ENCODE measurements at regions not wholly inside any gene's neighbourhood (a gene's known extent, or its start where the extent isn't known, plus 50 kb on each side); places are given as distances from the start of the nearest gene placed in this dataset.

DNA sequence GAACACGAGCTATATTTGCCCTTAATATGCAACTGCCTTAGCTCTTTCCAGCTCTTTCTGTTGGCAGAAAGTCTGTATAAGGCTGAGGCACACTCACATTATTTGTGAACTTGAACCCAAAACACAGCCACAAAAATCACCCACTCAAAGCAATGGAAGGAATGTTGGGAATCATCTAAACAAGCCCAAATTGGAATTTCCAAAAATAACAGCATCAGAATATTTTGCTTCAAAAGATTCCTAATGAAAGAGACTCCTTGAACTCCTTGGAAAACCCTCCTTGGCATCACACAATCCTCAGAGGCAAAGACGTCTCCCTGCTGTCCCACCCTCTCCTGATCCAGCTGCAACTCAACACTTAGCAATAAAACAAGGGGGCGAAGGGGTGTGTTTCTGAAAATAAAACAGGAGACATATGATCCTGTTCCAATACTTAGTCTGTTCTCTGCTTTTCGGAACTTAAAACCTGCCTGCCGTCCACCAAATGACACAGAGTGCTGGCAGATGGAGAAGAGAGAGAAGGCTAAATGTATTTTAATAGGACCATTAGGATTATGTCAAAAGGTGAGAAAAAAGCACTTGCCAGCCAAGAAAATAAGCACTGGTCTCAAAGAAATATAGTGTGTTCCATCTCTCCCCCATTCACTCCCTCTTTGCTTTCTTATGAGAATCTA lies 320.7 kb upstream of the JARID2 start:
- ChIA-PET CTCF (ENCODE audit: unreplicated experiment) (no interaction called here), POLR2A (interaction anchor here (0.7 kb wide), 1 partner anchor 818 kb away, joined by 4 read pairs; no protein-coding TSS in a partner anchor)
- no peak overlapping the region for H3K4me2 ChIP-seq (ENCODE audit: low read length)
- no peak overlapping the region for H3K27ac ChIP-seq (ENCODE audit: low read depth, low read length, poor library complexity, severe bottlenecking)
- no peaks in the 10 kb centered on the region for H3K9me3 ChIP-seq (ENCODE audit: low read length)
- H3K4me3 ChIP-seq (ENCODE audit: low read depth, low read length, poor library complexity, severe bottlenecking), result no peak overlapping the region
- intact Hi-C loops (cut with micrococcal nuclease; ENCODE audit: unreplicated experiment), result no loop called here
- TF ChIP-seq EZH2phosphoT487 (IDR thresholded peaks at IDR 0.05; ENCODE audit: borderline replicate concordance, low read depth, low read length), result no peak
- TF ChIP-seq, protein P1, sequence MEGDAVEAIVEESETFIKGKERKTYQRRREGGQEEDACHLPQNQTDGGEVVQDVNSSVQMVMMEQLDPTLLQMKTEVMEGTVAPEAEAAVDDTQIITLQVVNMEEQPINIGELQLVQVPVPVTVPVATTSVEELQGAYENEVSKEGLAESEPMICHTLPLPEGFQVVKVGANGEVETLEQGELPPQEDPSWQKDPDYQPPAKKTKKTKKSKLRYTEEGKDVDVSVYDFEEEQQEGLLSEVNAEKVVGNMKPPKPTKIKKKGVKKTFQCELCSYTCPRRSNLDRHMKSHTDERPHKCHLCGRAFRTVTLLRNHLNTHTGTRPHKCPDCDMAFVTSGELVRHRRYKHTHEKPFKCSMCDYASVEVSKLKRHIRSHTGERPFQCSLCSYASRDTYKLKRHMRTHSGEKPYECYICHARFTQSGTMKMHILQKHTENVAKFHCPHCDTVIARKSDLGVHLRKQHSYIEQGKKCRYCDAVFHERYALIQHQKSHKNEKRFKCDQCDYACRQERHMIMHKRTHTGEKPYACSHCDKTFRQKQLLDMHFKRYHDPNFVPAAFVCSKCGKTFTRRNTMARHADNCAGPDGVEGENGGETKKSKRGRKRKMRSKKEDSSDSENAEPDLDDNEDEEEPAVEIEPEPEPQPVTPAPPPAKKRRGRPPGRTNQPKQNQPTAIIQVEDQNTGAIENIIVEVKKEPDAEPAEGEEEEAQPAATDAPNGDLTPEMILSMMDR (conservative IDR thresholded peaks at IDR 0.05; ENCODE audit: low read length), result no peak
- DNase-seq (ENCODE audit: low spot score), result no peak
- no peaks in the 10 kb centered on the region for H3K4me1 ChIP-seq (ENCODE audit: insufficient read depth, low read length, poor library complexity, severe bottlenecking)
- H2AFZ ChIP-seq (ENCODE audit: low read length), result no peak overlapping the region
- H4K20me1 ChIP-seq (ENCODE audit: insufficient read depth, low read length), result no peaks in the 10 kb centered on the region
- no peaks in the 10 kb centered on the region for H3K79me2 ChIP-seq (ENCODE audit: insufficient read depth, low read depth, low read length)
- no peaks in the 10 kb centered on the region for H3K36me3 ChIP-seq (ENCODE audit: insufficient read depth, low read length)
- H3K9me2 ChIP-seq (ENCODE audit: insufficient read depth, low read length), result no peaks in the 10 kb centered on the region
- no TSS peak for BruUV-seq (replicated peaks)

DNA sequence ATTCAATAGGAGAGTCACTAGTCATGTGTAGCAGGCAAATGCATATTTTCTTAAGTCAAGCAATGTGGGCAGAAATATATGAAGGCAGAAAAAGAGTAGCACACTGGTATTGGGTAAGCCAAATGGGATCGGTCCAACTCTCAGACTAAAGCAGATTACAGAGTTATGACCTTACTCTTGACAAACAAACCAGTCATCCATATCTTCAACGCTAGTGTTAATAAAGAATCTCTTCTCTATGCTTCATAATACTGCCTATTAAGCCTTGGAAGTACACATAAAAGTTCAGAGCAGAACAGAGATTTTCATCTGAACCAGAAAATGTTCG lies 320.2 kb upstream of the JARID2 start:
- no peak for DNase-seq (ENCODE audit: low spot score)
- ChIA-PET POLR2A (no interaction called here), CTCF (ENCODE audit: unreplicated experiment) (no interaction called here)
- H3K4me3 ChIP-seq (ENCODE audit: low read depth, low read length, poor library complexity, severe bottlenecking), result no peak overlapping the region
- TF ChIP-seq, protein P1 (conservative IDR thresholded peaks at IDR 0.05; ENCODE audit: low read length), result no peak
- TF ChIP-seq EZH2phosphoT487 (IDR thresholded peaks at IDR 0.05; ENCODE audit: borderline replicate concordance, low read depth, low read length), result no peak
- intact Hi-C loops (cut with micrococcal nuclease; ENCODE audit: unreplicated experiment), result no loop called here
- no peaks in the 10 kb centered on the region for H3K9me3 ChIP-seq (ENCODE audit: low read length)
- no peaks in the 10 kb centered on the region for H3K9me2 ChIP-seq (ENCODE audit: insufficient read depth, low read length)
- H3K79me2 ChIP-seq (ENCODE audit: insufficient read depth, low read depth, low read length), result no peaks in the 10 kb centered on the region
- H3K36me3 ChIP-seq (ENCODE audit: insufficient read depth, low read length), result no peaks in the 10 kb centered on the region
- no peaks in the 10 kb centered on the region for H3K4me1 ChIP-seq (ENCODE audit: insufficient read depth, low read length, poor library complexity, severe bottlenecking)
- H2AFZ ChIP-seq (ENCODE audit: low read length), result no peak overlapping the region
- no peak overlapping the region for H3K27ac ChIP-seq (ENCODE audit: low read depth, low read length, poor library complexity, severe bottlenecking)
- H3K4me2 ChIP-seq (ENCODE audit: low read length), result no peak overlapping the region
- BruUV-seq (replicated peaks), result no TSS peak
- H4K20me1 ChIP-seq (ENCODE audit: insufficient read depth, low read length), result no peaks in the 10 kb centered on the region

DNA sequence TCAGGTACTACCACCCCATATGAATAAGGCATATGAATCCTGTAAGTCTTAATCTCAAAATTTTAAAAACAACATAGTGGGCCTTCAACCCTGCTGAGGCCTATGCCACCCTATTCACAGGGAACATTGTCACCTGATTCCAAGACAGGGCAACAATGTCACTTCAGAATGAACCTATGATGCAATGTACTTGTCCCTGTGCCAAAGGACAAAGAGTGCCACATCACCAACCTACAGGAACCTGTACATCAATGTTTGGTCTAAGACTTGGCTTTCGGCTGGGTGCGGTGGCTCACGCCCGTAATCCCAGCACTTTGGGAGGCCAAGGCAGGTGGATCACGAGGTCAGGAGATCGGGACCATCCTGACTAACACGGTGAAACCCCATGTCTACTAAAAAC lies 318.5 kb upstream of the JARID2 start:
- no peaks in the 10 kb centered on the region for H3K79me2 ChIP-seq (ENCODE audit: insufficient read depth, low read depth, low read length)
- ChIA-PET CTCF (ENCODE audit: unreplicated experiment) (no interaction called here), POLR2A (no interaction called here)
- intact Hi-C loops (cut with micrococcal nuclease; ENCODE audit: unreplicated experiment), result no loop called here
- H4K20me1 ChIP-seq (ENCODE audit: insufficient read depth, low read length), result no peaks in the 10 kb centered on the region
- H3K4me2 ChIP-seq (ENCODE audit: low read length), result no peak overlapping the region
- no peak overlapping the region for H3K4me3 ChIP-seq (ENCODE audit: low read depth, low read length, poor library complexity, severe bottlenecking)
- TF ChIP-seq EZH2phosphoT487 (IDR thresholded peaks at IDR 0.05; ENCODE audit: borderline replicate concordance, low read depth, low read length), result no peak
- TF ChIP-seq, protein P1 (conservative IDR thresholded peaks at IDR 0.05; ENCODE audit: low read length), result no peak
- no peaks in the 10 kb centered on the region for H3K9me3 ChIP-seq (ENCODE audit: low read length)
- no peak overlapping the region for H3K27ac ChIP-seq (ENCODE audit: low read depth, low read length, poor library complexity, severe bottlenecking)
- no peaks in the 10 kb centered on the region for H3K4me1 ChIP-seq (ENCODE audit: insufficient read depth, low read length, poor library complexity, severe bottlenecking)
- no peaks in the 10 kb centered on the region for H3K36me3 ChIP-seq (ENCODE audit: insufficient read depth, low read length)
- no TSS peak for BruUV-seq (replicated peaks)
- no peaks in the 10 kb centered on the region for H3K9me2 ChIP-seq (ENCODE audit: insufficient read depth, low read length)
- DNase-seq (ENCODE audit: low spot score), result no peak
- no peak overlapping the region for H2AFZ ChIP-seq (ENCODE audit: low read length)
